H9 (cell line): ENCODE measurements at regions not wholly inside any gene's neighbourhood (a gene's known extent, or its start where the extent isn't known, plus 50 kb on each side); places are given as distances from the start of the nearest gene placed in this dataset.

Experiments used
- DNase-seq: peaks from one replicate; pipeline ENCODE4 v3.0.0-alpha.2; 2017
- H2AFZ ChIP-seq: one replicate; pipeline ENCODE4 v1.6.1; 2013; ENCODE audit warnings: mild to moderate bottlenecking, low read length, control low read depth, moderate library complexity
- H2AK5ac ChIP-seq: 2 replicates; pipeline ENCODE4 v1.6.1; 2013; ENCODE audit warnings: low read length, control low read depth, mixed read lengths; ENCODE audit not compliant: insufficient read length
- H2BK120ac ChIP-seq: one replicate; pipeline ENCODE4 v1.6.1; 2013; ENCODE audit warnings: low read depth, mild to moderate bottlenecking, low read length, control low read depth, inconsistent platforms; ENCODE audit not compliant: poor library complexity, severe bottlenecking
- H2BK12ac ChIP-seq: 2 replicates; pipeline ENCODE4 v1.6.1; 2013; ENCODE audit warnings: low read length, control low read depth, mixed read lengths, low read depth; ENCODE audit not compliant: insufficient read length
- H2BK15ac ChIP-seq: 2 replicates; pipeline ENCODE4 v1.6.1; 2013; ENCODE audit warnings: low read depth, low read length, control low read depth
- H2BK20ac ChIP-seq: one replicate; pipeline ENCODE4 v1.6.1; 2013; ENCODE audit warnings: low read depth, mild to moderate bottlenecking, low read length, control low read depth, inconsistent platforms; ENCODE audit not compliant: poor library complexity, severe bottlenecking
- H2BK5ac ChIP-seq: 2 replicates; pipeline ENCODE4 v1.6.1; 2013; ENCODE audit warnings: low read length, control low read depth, mixed read lengths; ENCODE audit not compliant: insufficient read length
- H3K14ac ChIP-seq: 2 replicates; pipeline ENCODE4 v1.6.1; 2013; ENCODE audit warnings: low read length, control low read depth; ENCODE audit not compliant: insufficient read depth
- H3K18ac ChIP-seq: 2 replicates; pipeline ENCODE4 v1.6.1; 2013; ENCODE audit warnings: low read depth, mild to moderate bottlenecking, mixed read lengths, low read length, control low read depth; ENCODE audit not compliant: insufficient read length
- H3K23ac ChIP-seq: 2 replicates; pipeline ENCODE4 v1.6.1; 2013; ENCODE audit warnings: low read length, control low read depth, mixed read lengths, low read depth; ENCODE audit not compliant: insufficient read length
- H3K23me2 ChIP-seq: 2 replicates; pipeline ENCODE4 v1.6.1; 2013; ENCODE audit warnings: low read depth, mild to moderate bottlenecking, mixed read lengths, low read length, control low read depth; ENCODE audit not compliant: insufficient read length, poor library complexity, severe bottlenecking
- H3K27ac ChIP-seq: 2 replicates; pipeline ENCODE4 v1.5.1; 2013; ENCODE audit warnings: low read length, control low read depth, mixed read lengths, low read depth; ENCODE audit not compliant: insufficient read length
- H3K27me3 ChIP-seq: 2 replicates; pipeline ENCODE4 v1.6.1; 2013; ENCODE audit warnings: low read length, control low read depth, inconsistent platforms; ENCODE audit not compliant: insufficient read depth
- H3K4ac ChIP-seq: 2 replicates; pipeline ENCODE4 v1.6.1; 2013; ENCODE audit warnings: low read depth, mild to moderate bottlenecking, control low read depth, inconsistent platforms, low read length, moderate library complexity
- H3K4me1 ChIP-seq: 2 replicates; pipeline ENCODE4 v1.6.1; 2013; ENCODE audit warnings: low read length, control low read depth, inconsistent platforms; ENCODE audit not compliant: insufficient read depth
- H3K4me2 ChIP-seq: 2 replicates; pipeline ENCODE4 v1.6.1; 2013; ENCODE audit warnings: low read length, control low read depth, mixed read lengths; ENCODE audit not compliant: insufficient read length, insufficient read depth
- H3K56ac ChIP-seq: 2 replicates; pipeline ENCODE4 v1.6.1; 2013; ENCODE audit warnings: low read depth, mild to moderate bottlenecking, mixed read lengths, low read length, control low read depth; ENCODE audit not compliant: insufficient read length
- H3K79me1 ChIP-seq: 2 replicates; pipeline ENCODE4 v1.6.1; 2013; ENCODE audit warnings: low read depth, mild to moderate bottlenecking, moderate library complexity, low read length, control low read depth, inconsistent platforms; ENCODE audit not compliant: insufficient read depth, poor library complexity, severe bottlenecking
- H3K79me2 ChIP-seq: 2 replicates; pipeline ENCODE4 v1.6.1; 2013; ENCODE audit warnings: low read length, control low read depth, inconsistent platforms; ENCODE audit not compliant: insufficient read depth
- H3K9ac ChIP-seq: 2 replicates; pipeline ENCODE4 v1.6.1; 2013; ENCODE audit warnings: low read length, control low read depth, mixed read lengths; ENCODE audit not compliant: insufficient read length; ENCODE audit errors: extremely low read depth
- H3K9me3 ChIP-seq: one replicate; pipeline ENCODE4 v1.6.1; 2013; ENCODE audit warnings: low read depth, low read length, inconsistent platforms; ENCODE audit not compliant: control insufficient read depth
- H3T11ph ChIP-seq: one replicate; pipeline ENCODE4 v1.6.1; 2013; ENCODE audit warnings: mild to moderate bottlenecking, low read length, control low read depth, inconsistent platforms
- H4K20me1 ChIP-seq: one replicate; pipeline ENCODE4 v1.6.1; 2013; ENCODE audit not compliant: control insufficient read depth, insufficient read length, insufficient read depth
- H4K5ac ChIP-seq: 2 replicates; pipeline ENCODE4 v1.6.1; 2013; ENCODE audit warnings: low read depth, mild to moderate bottlenecking, mixed read lengths, low read length, control low read depth; ENCODE audit not compliant: insufficient read length
- H4K8ac ChIP-seq: replicated peaks from 2 replicates; pipeline ENCODE4 v1.6.1; 2013; ENCODE audit warnings: low read length, control low read depth, mixed read lengths, low read depth; ENCODE audit not compliant: insufficient read length
- H4K91ac ChIP-seq: 2 replicates; pipeline ENCODE4 v1.6.1; 2013; ENCODE audit warnings: low read depth, mild to moderate bottlenecking, moderate library complexity, mixed read lengths, low read length, control low read depth; ENCODE audit not compliant: insufficient read length
- H3K27ac Mint-ChIP-seq, 3 experiments: 2 replicates in 2 of 3; 3 replicates in 1 of 3; pipeline ENCODE4 v1.8.0; 2020 to 2021; ENCODE audit warnings: mixed read lengths in 3 of 3, mild to moderate bottlenecking in 1 of 3, moderate library complexity in 1 of 3
- H3K27me3 Mint-ChIP-seq: 2 replicates; pipeline ENCODE4 v1.8.0; 2021; ENCODE audit warnings: low read depth, mild to moderate bottlenecking, moderate library complexity, mixed read lengths
- H3K36me3 Mint-ChIP-seq, 3 experiments: 2 replicates in 2 of 3; 3 replicates in 1 of 3; pipeline ENCODE4 v1.8.0; 2020 to 2021; ENCODE audit warnings: low read depth in 3 of 3, mixed read lengths in 3 of 3; ENCODE audit not compliant: insufficient read depth in 1 of 3
- H3K4me1 Mint-ChIP-seq, 2 experiments: 2 replicates each; pipeline ENCODE4 v1.8.0; 2020; ENCODE audit warnings: mixed read lengths in 2 of 2
- H3K4me3 Mint-ChIP-seq, 2 experiments: 2 replicates in 1 of 2; 3 replicates in 1 of 2; pipeline ENCODE4 v1.8.0; 2020 to 2021; ENCODE audit warnings: mild to moderate bottlenecking in 2 of 2, mixed read lengths in 2 of 2, moderate library complexity in 1 of 2
- H3K9me3 Mint-ChIP-seq, 2 experiments: 2 replicates in 1 of 2; 3 replicates in 1 of 2; pipeline ENCODE4 v1.8.0; 2020; ENCODE audit warnings: mild to moderate bottlenecking in 2 of 2, mixed read lengths in 2 of 2, moderate library complexity in 1 of 2
- WGBS: extraction: QIAGEN DNeasy Blood & Tissue Kit; methylation state at CpG from one replicate; pipeline ENCODE4 v1.1.7; 2013; ENCODE audit warnings: missing lambda C conversion rate, low lambda C conversion rate, mixed read lengths; ENCODE audit not compliant: insufficient read length; ENCODE audit errors: extremely low coverage; 5-methylcytosine and 5-hydroxymethylcytosine counted together
- TF ChIP-seq, protein P1 (sequence below): fragments of 200-600 bp; sonication (generic); conservative IDR thresholded peaks from 3 replicates; pipeline ENCODE4 v1.8.0; 2021; ENCODE audit warnings: antibody characterized with exemption, mild to moderate bottlenecking

DNA sequence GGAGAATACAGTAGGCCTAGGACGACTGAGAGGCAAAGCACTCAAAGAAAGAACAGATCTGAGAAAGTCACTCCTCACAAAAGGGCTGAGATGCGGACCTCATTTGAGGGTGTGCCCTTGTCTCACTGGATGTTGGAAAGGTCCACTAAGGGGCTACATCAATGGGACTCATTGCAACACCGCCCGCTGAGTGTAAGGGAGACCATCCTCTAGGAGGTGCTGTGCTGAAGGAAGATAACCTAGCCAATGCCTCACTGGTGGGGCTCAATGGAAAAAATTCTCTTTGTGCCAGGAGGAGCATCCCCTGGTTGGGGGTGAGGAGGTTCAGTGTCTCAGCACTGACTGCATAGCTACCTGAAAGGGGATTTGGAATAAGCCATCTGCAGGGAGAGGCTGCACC, 758.7 kb upstream of the CELF2 start:
- no peak overlapping the region for H2BK5ac ChIP-seq
- Mint-ChIP-seq H3K27me3 (no peaks in the 10 kb centered on the region), H3K27ac (no peak overlapping the region), H3K36me3 (peaks cover 4 to 16% (median 4%) of the 10 kb centered on the region in 3 experiments; a peak in 6 of 7 replicates), H3K4me3 (no peak overlapping the region), H3K4me1 (no peaks in the 10 kb centered on the region), H3K9me3 (peaks cover 11 to 25% of the 10 kb centered on the region in 2 experiments)
- no peak overlapping the region for H2AFZ ChIP-seq
- no peak overlapping the region for H2BK20ac ChIP-seq
- H2BK12ac ChIP-seq: no peak overlapping the region
- TF ChIP-seq, protein P1, sequence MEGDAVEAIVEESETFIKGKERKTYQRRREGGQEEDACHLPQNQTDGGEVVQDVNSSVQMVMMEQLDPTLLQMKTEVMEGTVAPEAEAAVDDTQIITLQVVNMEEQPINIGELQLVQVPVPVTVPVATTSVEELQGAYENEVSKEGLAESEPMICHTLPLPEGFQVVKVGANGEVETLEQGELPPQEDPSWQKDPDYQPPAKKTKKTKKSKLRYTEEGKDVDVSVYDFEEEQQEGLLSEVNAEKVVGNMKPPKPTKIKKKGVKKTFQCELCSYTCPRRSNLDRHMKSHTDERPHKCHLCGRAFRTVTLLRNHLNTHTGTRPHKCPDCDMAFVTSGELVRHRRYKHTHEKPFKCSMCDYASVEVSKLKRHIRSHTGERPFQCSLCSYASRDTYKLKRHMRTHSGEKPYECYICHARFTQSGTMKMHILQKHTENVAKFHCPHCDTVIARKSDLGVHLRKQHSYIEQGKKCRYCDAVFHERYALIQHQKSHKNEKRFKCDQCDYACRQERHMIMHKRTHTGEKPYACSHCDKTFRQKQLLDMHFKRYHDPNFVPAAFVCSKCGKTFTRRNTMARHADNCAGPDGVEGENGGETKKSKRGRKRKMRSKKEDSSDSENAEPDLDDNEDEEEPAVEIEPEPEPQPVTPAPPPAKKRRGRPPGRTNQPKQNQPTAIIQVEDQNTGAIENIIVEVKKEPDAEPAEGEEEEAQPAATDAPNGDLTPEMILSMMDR: peak; percentile 35; the same call in 2 of the 3 replicates
- DNase-seq: peak; percentile 31
- H3K79me1 ChIP-seq: no peaks in the 10 kb centered on the region
- no peaks in the 10 kb centered on the region for H3K27me3 ChIP-seq
- H4K8ac ChIP-seq: no peak overlapping the region
- H3K9me3 ChIP-seq: no peaks in the 10 kb centered on the region
- no peak overlapping the region for H3K9ac ChIP-seq
- no peaks in the 10 kb centered on the region for H3K4me1 ChIP-seq
- no peak overlapping the region for H3K4ac ChIP-seq
- H3T11ph ChIP-seq: no peak overlapping the region
- H3K23me2 ChIP-seq: no peaks in the 10 kb centered on the region
- H2AK5ac ChIP-seq: no peak overlapping the region
- H3K27ac ChIP-seq: no peak overlapping the region
- H3K4me2 ChIP-seq: no peak overlapping the region
- H3K18ac ChIP-seq: no peak overlapping the region
- no peak overlapping the region for H3K56ac ChIP-seq
- H4K20me1 ChIP-seq: no peaks in the 10 kb centered on the region
- no peak overlapping the region for H2BK120ac ChIP-seq
- H2BK15ac ChIP-seq: no peak overlapping the region
- H4K5ac ChIP-seq: no peak overlapping the region
- H3K79me2 ChIP-seq: no peaks in the 10 kb centered on the region
- no peak overlapping the region for H3K14ac ChIP-seq
- WGBS: no CpG with 5 or more reads among the region's 4 CpGs
- no peak overlapping the region for H3K23ac ChIP-seq
- H4K91ac ChIP-seq: no peak overlapping the region
